ENCODE measurements at regions not wholly inside any gene's neighbourhood (a gene's known extent, or its start where the extent isn't known, plus 50 kb on each side); places are given as distances from the start of the nearest gene placed in this dataset.
A peak's percentile ranks its signal among the peaks of the same experiment; 100 is the strongest.

DNA sequence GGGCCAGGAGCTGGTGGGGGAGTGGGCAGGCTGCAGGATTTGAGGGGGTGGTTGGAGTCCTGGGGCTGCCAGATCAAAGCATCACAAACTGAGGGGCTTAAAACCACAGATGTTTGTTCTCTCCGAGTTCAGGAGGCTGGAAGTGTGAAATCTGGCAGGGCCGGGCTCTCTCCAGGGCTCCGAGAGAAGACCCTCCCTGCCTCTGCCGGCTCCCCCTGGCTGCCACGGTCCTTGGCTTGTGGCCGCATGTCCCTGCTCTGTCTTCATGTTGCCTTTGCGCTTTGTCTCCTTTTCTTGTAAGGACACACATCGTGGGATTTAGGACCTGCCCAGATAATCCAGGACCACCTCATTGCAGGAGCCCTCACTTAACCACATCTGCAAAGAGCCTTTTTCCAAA, 139.8 kb upstream of the GSE1 start:
- no peak for DNase-seq (ENCODE audit: low read depth in 2 of 2)

DNA sequence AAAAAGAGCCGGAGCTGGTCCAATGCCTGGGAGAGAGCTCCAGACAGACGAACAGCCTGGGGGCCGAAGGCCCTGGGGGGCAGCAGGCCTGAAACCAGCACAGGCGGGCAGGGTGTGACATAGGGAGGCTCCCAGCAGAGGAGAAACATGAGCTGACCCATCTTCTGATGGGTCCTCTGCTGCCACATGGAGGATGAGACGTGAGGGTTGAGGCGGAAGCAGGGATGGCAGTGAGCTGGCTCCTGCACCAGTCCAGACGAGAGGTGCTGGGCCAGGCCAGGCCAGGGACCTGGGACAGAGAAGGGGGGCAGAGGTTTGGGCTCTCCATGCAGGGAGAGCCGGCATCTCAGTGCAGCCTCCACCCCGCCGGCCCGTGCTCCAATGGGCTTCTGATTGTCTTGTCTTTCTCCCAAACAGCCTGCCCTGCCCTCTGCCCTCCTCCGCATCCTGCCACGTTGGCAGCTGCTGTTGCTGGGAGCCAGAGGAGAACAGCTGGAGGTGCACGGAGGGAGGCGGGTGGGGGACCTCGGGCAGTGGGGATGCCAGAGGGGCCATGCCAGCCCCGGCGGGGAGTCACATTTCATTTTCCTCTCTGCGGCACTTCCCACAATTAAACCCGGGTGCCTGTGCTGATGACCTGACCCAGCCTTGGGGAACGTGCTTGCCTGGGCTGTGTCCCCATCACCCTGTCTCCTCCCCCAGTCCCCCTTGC, 139.1 kb upstream of the GSE1 start:
- no peak for DNase-seq (ENCODE audit: low read depth in 2 of 2)

DNA sequence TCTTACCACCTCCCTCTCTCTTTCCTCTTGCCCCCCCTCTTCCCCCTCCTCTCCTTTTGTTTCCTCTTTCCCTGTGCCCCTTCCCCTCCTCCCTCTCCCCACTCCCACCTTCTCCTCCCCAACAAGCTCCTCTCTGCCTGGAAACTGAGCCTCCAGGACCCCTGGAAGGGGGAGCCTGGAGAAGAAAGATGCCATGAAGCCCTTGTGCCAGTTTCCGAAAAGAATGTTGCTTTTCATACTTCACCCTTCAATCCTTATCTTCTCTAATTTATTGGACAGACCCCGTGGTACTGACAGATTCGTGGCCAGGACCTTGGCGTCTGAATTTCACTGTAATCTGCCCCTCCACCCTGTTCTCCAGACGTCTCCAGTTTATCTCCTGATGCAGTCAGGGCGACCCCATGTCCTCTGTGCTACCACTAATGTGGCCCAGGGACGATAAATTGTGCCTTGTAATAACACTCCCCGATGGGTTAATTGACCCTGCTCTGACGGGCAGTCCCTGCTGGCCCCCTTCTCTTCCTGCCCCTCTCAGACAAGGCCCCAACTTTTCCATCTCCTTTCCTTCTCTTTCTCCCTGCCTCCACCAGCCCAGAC, 138.4 kb upstream of the GSE1 start:
- DNase-seq (ENCODE audit: low read depth in 2 of 2): no peak

DNA sequence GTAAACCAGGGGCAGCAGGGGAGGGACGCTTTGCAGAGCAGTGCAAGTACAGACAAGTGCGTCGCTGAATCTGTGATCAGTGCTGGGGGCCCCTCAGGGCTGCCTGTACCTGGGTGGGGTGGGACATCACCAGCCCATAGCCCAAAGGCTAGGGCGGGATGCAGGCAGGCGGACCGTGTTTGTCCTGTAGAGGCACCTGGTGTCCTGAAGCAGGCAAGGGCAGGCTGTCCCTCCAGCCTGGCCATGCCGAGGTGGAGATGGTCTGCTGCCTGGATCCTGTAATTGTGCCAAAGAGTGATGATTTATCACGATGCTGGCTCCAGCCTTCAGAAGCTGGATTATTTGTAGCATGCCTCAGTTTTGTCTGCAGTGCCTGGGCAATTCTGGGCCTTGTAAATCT, 137.9 kb upstream of the GSE1 start:
- no peak for DNase-seq (ENCODE audit: low read depth in 2 of 2)

DNA sequence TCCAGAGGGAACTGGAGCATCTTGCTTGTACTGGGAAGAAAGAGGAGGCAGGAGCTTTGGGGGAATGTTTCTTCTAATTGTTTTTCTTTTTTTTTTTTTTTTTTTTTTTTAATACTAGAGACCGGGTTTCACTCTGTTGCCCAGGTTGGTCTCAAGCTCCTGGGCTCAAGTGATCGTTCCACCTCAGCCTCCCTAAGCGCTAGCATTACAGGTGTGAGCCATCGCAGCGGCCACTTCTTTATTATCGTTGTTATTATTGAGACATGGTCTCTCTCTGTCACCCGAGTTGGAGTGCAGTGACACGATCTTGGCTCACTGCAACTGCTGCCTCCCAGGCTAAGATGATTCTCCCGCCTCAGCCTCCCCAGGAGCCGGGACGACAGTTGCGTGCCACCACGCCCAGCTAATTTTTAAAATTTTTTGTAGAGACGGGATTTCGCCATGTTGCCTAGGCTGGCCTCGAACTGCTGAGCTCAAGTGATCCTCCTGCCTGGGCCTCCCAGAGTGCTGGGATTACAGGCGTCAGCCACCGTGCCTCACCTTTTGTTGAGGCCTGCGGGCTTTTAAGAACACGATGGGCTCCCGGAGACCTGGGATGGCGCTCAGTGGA, 137.3 kb upstream of the GSE1 start:
- DNase-seq (ENCODE audit: low read depth in 2 of 2): no peak

DNA sequence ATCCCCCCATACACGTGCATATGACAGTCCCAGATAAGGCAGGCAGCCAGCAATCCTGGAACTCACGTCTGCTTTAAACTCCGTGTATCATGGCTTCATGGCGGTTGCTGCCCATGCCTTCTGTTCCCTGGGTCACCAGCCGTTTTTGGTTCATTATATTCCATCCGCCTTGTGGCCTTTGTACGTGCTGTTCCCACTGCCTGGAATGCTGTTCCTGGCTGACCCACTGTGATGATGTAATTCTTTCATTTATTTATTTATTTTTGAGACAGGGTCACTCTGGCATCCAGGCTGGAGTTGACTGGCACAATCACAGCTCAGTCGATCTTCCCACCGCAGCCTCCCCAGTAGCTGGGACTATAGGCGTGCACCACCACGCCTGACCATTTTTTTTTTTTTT, 136.7 kb upstream of the GSE1 start:
- DNase-seq (ENCODE audit: low read depth in 2 of 2): no peak

DNA sequence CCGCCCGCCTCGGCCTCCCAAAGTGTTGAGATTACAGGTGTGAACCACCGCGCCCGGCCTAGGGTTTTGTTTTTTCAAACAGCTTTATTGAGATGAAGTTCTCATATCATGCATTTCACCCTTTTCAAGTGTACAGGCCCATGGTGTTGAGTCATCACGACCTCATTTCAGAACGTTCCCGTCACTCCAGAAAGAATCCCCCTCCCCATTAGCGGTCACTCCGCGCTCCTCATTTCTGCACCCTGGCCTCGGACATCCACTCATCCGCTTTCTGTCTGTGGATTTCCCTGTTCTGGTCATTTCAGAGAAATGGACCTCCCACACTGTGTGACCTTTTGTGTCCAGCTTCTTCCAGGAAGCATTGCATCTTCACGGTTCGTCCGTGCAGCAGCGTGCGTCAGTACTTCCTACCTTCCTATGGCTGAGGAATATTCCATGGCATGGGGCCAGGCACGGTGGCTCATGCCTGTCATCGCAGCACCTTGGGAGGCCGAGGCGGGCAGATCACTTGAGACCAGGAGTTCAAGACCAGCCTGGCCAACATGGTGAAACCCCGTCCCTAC, 135.2 kb upstream of the GSE1 start:
- no peak for DNase-seq (ENCODE audit: low read depth in 2 of 2)

DNA sequence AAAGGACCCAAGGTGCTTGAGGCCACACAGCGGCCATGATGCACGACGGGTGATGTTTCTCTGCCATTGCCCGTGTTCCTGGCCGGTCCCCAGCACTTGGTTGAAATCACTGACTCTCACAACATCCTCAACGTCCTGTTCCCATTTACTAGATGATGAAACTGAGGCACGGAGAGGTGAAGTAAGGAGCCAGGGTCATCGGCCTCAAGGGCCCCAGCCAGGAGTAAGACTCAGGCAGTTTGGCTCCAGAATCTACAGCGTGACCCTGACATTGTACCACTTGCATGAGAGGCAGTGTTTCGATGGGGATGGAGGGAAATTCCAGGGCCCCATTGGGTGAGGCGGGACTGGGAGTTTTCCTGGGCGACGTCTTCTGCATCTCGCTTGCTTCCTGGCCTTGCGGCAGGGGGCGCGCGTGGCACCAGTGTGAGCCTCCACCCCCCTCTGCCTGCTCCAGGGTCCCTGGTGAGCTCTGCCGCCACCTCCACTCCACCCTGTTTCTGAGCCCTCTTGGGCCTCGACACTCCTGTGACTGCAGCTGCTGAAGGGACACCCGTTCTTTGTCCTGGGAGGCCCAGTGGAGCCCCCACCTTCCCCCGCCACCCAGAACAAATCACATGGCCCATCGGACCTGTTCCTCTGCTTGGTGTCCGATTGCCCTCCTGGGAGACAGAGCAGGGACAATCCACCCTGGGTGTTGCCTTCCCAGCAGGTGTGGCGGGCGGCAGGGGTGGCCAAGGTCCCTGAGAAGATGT, 133.0 kb upstream of the GSE1 start:
- peak; percentile 9 to 15 for DNase-seq (ENCODE audit: low read depth in 2 of 2)

DNA sequence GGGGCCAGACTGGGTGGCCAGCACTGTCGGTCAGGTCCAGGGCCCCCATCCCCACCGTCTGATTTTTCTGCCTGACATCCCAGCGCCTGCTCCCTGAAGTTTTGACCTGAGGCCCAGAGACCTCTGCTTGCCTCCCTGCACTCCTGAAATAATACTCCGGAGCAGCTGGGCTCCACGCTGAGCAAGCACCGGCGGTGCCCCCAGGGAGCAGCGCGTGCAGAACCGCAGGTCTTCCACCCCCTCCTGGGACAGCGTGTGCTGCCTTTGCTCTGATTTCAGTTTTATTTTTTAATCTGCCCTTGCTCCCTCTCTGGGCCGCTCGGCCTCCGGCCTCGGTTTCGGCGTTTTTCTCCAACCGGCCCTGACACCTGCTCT, 132.4 kb upstream of the GSE1 start:
- no peak for DNase-seq (ENCODE audit: low read depth in 2 of 2)

DNA sequence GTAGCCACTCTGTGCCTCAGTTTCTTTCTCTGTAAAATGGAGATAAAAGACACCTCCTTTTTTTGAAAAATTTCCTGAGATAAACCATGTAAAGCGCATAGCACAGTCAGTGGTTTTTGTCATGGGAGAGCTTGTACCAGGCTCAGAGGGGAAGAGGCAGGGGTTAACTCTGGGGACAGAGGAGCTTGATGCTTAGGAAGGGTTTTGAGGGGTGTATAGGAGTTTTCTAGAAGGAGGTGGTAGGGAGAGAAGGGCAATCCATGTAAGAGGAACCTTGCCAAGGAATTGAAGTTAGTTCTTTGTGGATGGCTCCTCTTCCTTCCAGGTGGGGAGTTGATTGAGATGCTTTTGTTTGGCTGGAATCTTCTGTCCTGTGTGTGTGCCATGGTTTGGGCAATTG, 131.9 kb upstream of the GSE1 start:
- DNase-seq (ENCODE audit: low read depth in 2 of 2): no peak

DNA sequence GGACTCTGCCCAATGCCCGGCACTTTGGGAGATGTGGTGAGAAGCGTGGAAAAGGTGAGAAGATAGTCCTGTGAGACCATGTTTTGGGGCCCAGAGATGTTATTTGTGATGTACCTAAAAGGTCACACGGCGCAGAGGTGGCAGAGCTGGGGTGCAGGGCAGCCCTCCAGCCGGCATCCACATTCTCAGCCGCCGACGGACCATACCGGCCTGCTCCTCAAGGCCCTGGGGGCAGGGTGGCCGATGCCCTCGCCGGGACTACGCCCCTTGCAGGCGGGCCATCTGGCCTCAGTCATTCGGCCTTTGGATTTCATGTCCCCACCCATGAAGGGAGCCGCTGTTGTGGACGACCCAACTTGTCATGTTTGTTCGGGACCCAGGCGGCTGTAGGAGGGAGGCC, 131.4 kb upstream of the GSE1 start:
- no peak for DNase-seq (ENCODE audit: low read depth in 2 of 2)

DNA sequence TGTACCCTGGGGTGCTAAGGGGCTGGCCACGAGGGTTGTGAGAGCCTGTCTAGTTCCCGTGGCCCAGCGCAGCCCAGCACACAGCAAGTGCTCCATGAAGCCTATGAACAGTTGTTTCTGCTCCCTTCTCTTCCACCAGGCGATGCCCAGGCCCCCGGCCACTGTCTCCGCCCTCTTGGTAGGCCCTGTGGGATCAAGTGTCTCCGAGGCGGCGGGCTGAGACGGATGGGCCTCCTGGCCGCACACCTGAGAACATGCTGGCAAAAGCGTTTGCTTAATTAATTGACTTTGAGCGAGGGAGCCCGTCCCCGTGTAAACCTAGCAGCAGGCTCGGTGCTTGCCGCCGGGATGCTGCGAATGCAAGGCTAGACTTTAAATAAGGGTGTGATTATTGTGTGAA, 129.7 kb upstream of the GSE1 start:
- no peak for DNase-seq (ENCODE audit: low read depth in 2 of 2)

DNA sequence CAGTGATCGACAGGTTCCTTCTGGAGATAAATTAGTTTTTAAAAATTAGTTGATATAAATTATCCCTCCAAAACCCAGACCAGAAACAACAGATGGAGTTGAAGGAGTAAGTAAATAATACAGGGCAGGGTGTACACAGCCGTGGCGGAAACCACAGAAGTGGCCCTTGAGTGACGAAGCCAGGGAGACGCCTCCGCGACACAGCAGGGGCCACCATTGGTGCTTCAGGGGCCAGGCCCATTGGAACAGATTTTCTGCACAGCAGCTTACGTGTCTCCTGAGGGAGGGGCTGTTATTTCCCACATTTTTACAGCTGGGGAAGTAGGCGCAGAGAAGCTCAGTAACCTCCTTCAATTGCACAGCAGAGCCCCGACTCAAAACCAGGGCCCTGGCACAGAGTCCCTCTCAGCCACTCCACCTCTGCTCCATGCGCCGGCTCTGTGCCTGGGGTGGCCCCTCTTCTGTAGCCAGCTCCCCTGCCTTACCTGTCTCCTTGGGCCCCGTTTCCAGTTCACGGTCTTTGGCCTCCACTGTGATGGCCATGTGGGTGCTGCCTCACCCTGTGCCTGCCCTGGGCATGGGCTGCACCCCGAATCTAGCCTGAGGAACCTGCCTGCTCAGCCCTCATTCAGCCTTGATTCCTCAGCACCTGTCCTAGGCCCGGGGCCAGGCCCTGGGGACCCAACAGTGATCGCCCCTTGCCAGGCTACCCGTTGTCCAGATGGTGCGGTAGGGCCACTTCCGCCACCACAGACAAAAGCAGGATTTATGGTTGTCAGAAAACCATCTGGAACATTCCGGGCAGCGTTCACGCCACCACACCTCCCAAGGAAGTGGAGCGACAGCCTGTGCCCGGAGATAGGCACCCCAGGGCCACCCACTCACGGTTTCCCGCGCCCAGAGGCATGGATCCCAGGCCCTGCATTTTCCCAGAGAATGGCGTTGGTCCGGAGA, 128.5 kb upstream of the GSE1 start:
- DNase-seq (ENCODE audit: low read depth in 2 of 2): no peak

DNA sequence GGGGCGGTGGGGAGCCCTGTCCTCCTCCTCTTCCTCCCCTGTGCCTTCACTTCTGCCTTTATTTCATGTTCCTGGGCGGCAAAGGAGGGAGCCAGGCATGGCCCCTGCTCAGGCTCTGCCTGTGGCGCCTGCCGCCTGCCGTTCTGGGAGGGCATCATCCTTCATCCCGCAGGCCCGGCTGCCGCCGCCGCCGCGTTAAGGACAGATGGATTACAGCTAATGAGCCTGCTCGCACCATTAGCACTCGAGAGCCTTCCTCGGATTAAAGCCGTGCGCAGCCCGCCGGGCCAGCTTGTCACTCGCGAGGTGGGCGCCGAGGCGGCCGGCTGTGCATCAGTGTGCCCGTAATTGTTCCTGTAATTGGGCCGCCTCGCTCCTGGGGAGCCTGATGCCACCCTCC, 127.7 kb upstream of the GSE1 start:
- DNase-seq (ENCODE audit: low read depth in 2 of 2): no peak

DNA sequence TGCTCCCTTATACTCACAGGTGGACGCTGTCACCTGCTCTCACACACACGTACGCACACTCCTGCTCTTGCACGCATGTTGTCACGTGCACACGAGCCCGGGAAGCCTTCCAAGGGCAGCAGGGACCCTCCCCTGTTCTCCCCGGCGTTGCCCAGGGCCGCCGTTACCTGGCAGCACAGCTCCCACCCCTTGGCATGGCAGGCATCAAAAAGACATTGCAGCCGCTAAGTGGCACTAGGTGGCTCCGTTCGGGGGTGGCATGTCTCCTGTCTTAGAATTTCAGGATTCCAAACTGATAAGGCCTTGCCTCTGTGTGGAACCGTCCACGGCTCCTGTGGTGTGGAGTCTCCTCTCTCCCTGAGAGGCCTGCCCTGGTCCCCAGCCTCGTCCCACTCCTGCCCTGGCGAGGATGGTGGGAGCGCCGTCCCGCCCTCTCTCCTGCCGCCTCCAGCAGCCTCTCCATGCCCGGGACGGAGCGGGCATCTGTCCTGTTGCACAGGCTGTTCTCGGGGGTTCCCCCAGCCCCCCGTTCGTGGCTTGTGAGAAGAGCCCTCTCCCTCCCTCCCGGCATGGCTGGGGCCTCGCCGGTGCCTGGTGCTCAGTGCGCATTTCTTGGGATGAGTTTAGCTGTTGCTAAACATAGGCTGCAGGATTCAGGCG, 126.7 kb upstream of the GSE1 start:
- no peak for DNase-seq (ENCODE audit: low read depth in 2 of 2)

DNA sequence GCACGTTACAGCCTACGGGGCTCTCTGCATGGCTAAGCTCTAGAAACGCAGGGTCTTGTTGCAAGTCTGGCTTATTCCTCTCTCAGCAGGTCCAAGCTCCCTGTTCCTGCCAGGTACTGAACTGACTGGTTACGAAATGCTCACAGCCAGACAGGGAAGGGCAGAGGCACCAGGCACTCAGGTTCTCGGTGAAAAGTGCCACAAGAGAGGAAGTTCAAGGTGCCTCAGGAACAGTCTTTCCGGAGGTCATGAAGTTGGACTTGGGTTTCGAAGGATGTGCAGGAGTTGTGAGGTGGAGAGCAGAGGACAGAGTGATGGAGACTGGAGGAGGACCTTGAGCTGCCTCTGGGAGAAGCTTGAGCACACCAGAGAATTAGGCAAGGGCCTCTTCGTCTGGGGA, 124.7 kb upstream of the GSE1 start:
- DNase-seq (ENCODE audit: low read depth in 2 of 2): no peak

DNA sequence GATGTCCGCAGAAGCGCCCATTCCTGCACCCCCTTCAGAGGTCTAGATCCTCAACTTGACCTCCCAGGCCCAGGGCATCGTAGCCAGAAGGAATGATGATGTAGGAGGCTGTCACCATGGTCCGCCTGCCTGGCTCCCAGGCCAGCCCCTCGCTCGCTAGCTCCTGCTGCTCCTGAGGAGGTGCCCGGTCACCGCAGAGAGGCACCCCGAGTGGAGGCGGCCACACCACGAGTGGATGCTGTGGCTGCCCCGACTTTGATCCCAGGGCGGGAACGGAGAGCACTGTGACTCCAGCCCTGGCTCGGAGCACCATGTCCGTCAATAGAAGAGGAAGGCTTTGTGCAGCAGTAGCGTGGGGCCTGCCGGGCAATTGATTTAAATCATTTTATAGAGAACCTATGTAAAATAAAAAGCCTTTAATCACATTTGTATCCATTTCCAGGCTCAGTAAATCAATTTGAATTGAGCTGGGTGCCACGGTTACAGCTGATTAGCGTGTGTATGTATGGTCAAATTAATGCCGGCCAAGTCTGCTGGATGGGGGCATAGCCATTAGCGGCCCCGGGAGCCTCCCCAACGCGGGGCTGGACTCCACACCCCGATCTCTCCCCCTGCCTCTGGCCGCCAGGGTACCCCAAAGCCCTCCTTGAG, 122.6 kb upstream of the GSE1 start:
- DNase-seq (ENCODE audit: low read depth in 2 of 2): no peak

DNA sequence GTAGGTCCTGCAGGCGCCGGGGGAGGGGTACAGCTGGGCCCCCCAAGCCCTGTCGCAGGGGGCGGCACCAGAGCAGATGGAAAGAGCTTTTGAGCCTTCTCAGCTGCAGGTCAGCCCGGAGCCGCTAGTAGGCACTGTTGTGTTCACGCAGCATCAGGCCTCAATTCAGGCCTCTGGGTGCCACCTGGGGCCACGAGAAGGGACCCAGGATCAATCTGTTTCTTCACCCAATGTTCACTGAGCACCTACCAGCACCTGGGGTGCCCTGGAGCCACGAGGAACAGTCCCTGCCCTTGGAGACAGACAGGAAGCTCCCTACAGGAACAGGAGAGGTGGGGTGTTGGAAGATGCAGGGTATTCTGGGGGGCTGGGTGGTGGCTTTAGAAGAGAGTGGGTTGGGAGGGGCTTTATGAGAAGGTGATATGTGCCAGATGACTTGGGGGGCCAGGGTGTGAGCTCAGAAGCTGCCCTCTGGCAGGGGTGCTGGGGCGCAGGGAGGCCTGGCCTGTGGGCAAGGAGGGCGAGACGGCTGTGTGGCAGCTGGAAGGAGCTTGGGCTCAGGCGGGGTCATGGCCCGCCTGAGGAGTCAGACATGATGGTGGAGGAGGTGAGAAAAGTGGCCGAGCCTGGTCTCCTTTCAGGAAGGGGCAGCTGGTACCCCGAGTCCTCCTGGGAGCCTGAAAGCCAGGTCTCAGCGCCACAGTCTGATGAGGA, 121.9 kb upstream of the GSE1 start:
- DNase-seq (ENCODE audit: low read depth in 2 of 2): peak; percentile 25 to 34

DNA sequence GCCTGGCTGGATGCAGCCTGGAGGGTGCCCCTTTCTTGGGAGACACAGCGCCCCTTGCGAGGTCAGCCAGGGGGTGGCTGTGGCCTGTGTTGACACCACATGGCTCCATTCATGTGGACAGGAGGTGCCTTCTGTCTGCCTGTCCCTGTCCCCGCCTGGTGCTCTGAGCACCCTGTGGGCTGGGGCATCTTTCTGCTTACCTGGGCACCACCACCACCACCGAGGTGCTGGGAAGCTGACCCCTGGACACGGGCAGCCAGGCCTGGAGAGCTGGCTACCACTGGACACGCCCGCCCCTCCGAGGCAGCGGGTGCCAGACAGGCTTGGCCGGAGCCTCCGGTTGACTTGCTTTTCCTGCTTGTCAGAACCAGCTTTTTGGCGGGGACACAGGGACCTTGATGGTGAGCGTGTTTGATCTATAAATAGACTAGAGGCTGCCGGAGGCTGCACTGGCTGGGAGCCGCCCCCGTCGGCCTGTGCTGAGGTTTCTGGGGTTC, 121.3 kb upstream of the GSE1 start:
- DNase-seq (ENCODE audit: low read depth in 2 of 2): no peak

Data from stimulated activated CD4-positive, alpha-beta T cell treated with anti-CD3 and anti-CD28 coated beads, Interleukin-1b, Interleukin-23, amount 100 ng/mL, for 4 hours (primary cell).